Parathyroid adenoma (tissue), 2 donors: ENCODE measurements at regions not wholly inside any gene's neighbourhood (a gene's known extent, or its start where the extent isn't known, plus 50 kb on each side); places are given as distances from the start of the nearest gene placed in this dataset.
"Not testable (repeated sequence)": the region's sequence is repeated elsewhere in the genome, so short reads cannot be mapped to it uniquely, and the experiment has no call there.

Experiments
- H2AFZ ChIP-seq: fragments of 300-600 bp; sonication (generic); one replicate; pipeline ENCODE4 v1.7.0; 2017; ENCODE audit warnings: antibody characterized with exemption, mild to moderate bottlenecking
- H3K27ac ChIP-seq: fragments of 300-600 bp; sonication (generic); one replicate; pipeline ENCODE4 v1.7.0; 2017
- H3K27me3 ChIP-seq: fragments of 300-600 bp; sonication (generic); one replicate; pipeline ENCODE4 v1.7.0; 2017; ENCODE audit warnings: low read length; ENCODE audit not compliant: control insufficient read depth, insufficient read depth
- H3K36me3 ChIP-seq: fragments of 300-600 bp; sonication (generic); one replicate; pipeline ENCODE4 v1.7.0; 2017; ENCODE audit warnings: low read length; ENCODE audit not compliant: control insufficient read depth, insufficient read depth
- H3K4me1 ChIP-seq: fragments of 300-600 bp; sonication (generic); one replicate; pipeline ENCODE4 v1.7.0; 2017; ENCODE audit warnings: control low read depth
- H3K4me2 ChIP-seq: fragments of 300-600 bp; sonication (generic); one replicate; pipeline ENCODE4 v1.7.0; 2017; ENCODE audit warnings: low read length
- H3K4me3 ChIP-seq: fragments of 300-600 bp; sonication (generic); one replicate; pipeline ENCODE4 v1.7.0; 2017; ENCODE audit warnings: low read depth, low read length
- H3K79me2 ChIP-seq: fragments of 300-600 bp; sonication (generic); one replicate; pipeline ENCODE4 v1.7.0; 2017; ENCODE audit warnings: control low read depth
- H3K9ac ChIP-seq: fragments of 300-600 bp; sonication (generic); one replicate; pipeline ENCODE4 v1.7.0; 2017; ENCODE audit warnings: mild to moderate bottlenecking
- H3K9me3 ChIP-seq: fragments of 300-600 bp; sonication (generic); one replicate; pipeline ENCODE4 v1.7.0; 2017; ENCODE audit warnings: low read length; ENCODE audit not compliant: control insufficient read depth
- CTCF ChIP-seq: fragments of 300-600 bp; sonication (generic); IDR thresholded peaks from one replicate; pipeline ENCODE4 v1.7.0; 2017; ENCODE audit warnings: antibody characterized with exemption, mild to moderate bottlenecking
- donor health status: primary hyperparathyroidism.

- TF ChIP-seq CTCF = no peak
- H3K79me2 ChIP-seq = no peaks in the 10 kb centered on the region
- no peak overlapping the region for H3K4me3 ChIP-seq
Measured at GRCh38 chr9:97128919-97129318, 90.0 kb upstream of the CTSV start.

GRCh38 chr9:97124256-97124655, 85.3 kb upstream of the CTSV start:
- TF ChIP-seq CTCF = no peak
- Histone ChIP-seq H3K36me3 (no peaks in the 10 kb centered on the region), H2AFZ (no peak overlapping the region), H3K4me3 (no peak overlapping the region), H3K27ac (no peak overlapping the region), H3K9me3 (no peaks in the 10 kb centered on the region), H3K9ac (no peak overlapping the region), H3K27me3 (no peaks in the 10 kb centered on the region), H3K4me1 (no peaks in the 10 kb centered on the region), H3K79me2 (no peaks in the 10 kb centered on the region), H3K4me2 (no peak overlapping the region)

More at GRCh38 chr9:97128919-97129318, 90.0 kb upstream of the CTSV start:
- no peaks in the 10 kb centered on the region for H3K9me3 ChIP-seq
- H3K27me3 ChIP-seq = no peaks in the 10 kb centered on the region
- H3K4me1 ChIP-seq = no peaks in the 10 kb centered on the region
- H3K36me3 ChIP-seq = no peaks in the 10 kb centered on the region
- no peak overlapping the region for H3K9ac ChIP-seq
- no peak overlapping the region for H3K27ac ChIP-seq
- no peak overlapping the region for H3K4me2 ChIP-seq
- H2AFZ ChIP-seq = no peak overlapping the region

- H3K9me3 ChIP-seq = no peaks in the 10 kb centered on the region
- no peaks in the 10 kb centered on the region for H3K79me2 ChIP-seq
- TF ChIP-seq CTCF = no peak
- no peak overlapping the region for H2AFZ ChIP-seq
- no peaks in the 10 kb centered on the region for H3K27me3 ChIP-seq
- no peak overlapping the region for H3K4me2 ChIP-seq
- H3K9ac ChIP-seq = no peak overlapping the region
- no peak overlapping the region for H3K4me3 ChIP-seq
- no peak overlapping the region for H3K27ac ChIP-seq
- no peaks in the 10 kb centered on the region for H3K4me1 ChIP-seq
- H3K36me3 ChIP-seq = no peaks in the 10 kb centered on the region
Measured at GRCh38 chr9:97110696-97111095, 71.8 kb upstream of the CTSV start.

- Histone ChIP-seq H3K4me1 (no peaks in the 10 kb centered on the region), H3K4me3 (no peak overlapping the region), H3K9me3 (no peaks in the 10 kb centered on the region), H3K4me2 (no peak overlapping the region), H3K9ac (no peak overlapping the region), H3K27ac (no peak overlapping the region), H3K79me2 (no peaks in the 10 kb centered on the region), H2AFZ (no peak overlapping the region), H3K36me3 (no peaks in the 10 kb centered on the region), H3K27me3 (no peaks in the 10 kb centered on the region)
- TF ChIP-seq CTCF = peak; percentile 24
Measured at GRCh38 chr9:97109194-97109811, 70.4 kb upstream of the CTSV start.

- H3K27me3 ChIP-seq, H3K4me1 ChIP-seq, H3K4me3 ChIP-seq, H3K27ac ChIP-seq, H3K9me3 ChIP-seq, H3K9ac ChIP-seq, H3K36me3 ChIP-seq, H3K79me2 ChIP-seq, H3K4me2 ChIP-seq, H2AFZ ChIP-seq: not testable (repeated sequence)
Measured at GRCh38 chr9:97105220-97105619, 66.3 kb upstream of the CTSV start.

- H3K4me3 ChIP-seq, H3K36me3 ChIP-seq, H3K27ac ChIP-seq, H3K79me2 ChIP-seq, H2AFZ ChIP-seq, H3K9me3 ChIP-seq, H3K4me1 ChIP-seq, H3K27me3 ChIP-seq, H3K4me2 ChIP-seq, H3K9ac ChIP-seq: not testable (repeated sequence)
Measured at GRCh38 chr9:97103613-97104383, 64.9 kb upstream of the CTSV start.

- not testable (repeated sequence) for H3K4me1 ChIP-seq, H3K4me3 ChIP-seq, H3K79me2 ChIP-seq, H3K36me3 ChIP-seq, H3K9me3 ChIP-seq, H3K9ac ChIP-seq, H3K4me2 ChIP-seq, H2AFZ ChIP-seq, H3K27me3 ChIP-seq, H3K27ac ChIP-seq
Measured at GRCh38 chr9:97099540-97099939, 60.6 kb upstream of the CTSV start.
